Activated naive CD8-positive, alpha-beta T cell (primary cell): ENCODE measurements at regions not wholly inside any gene's neighbourhood (a gene's known extent, or its start where the extent isn't known, plus 50 kb on each side); places are given as distances from the start of the nearest gene placed in this dataset.

Experiments
- H3K27ac Mint-ChIP-seq: one replicate; pipeline ENCODE4 v1.8.0; 2021; ENCODE audit warnings: mixed read lengths
- H3K27me3 Mint-ChIP-seq: one replicate; pipeline ENCODE4 v1.8.0; 2021; ENCODE audit warnings: mixed read lengths
- H3K36me3 Mint-ChIP-seq: one replicate; pipeline ENCODE4 v1.8.0; 2021; ENCODE audit warnings: mixed read lengths
- H3K4me1 Mint-ChIP-seq: one replicate; pipeline ENCODE4 v1.8.0; 2021; ENCODE audit warnings: low read depth, mixed read lengths
- H3K4me3 Mint-ChIP-seq: one replicate; pipeline ENCODE4 v1.8.0; 2021; ENCODE audit warnings: mild to moderate bottlenecking, mixed read lengths
- H3K9me3 Mint-ChIP-seq: one replicate; pipeline ENCODE4 v1.8.0; 2021; ENCODE audit warnings: low read depth, mixed read lengths

- Mint-ChIP-seq H3K27ac (no peak overlapping the region), H3K4me1 (no peaks in the 10 kb centered on the region), H3K27me3 (no peaks in the 10 kb centered on the region), H3K4me3 (no peak overlapping the region), H3K9me3 (no peaks in the 10 kb centered on the region), H3K36me3 (no peaks in the 10 kb centered on the region)
Observed at GRCh38 chr15:25189551-25189950, 234.8 kb downstream of the SNRPN start.

- H3K9me3 Mint-ChIP-seq, result no peaks in the 10 kb centered on the region
- no peaks in the 10 kb centered on the region for H3K36me3 Mint-ChIP-seq
Observed at GRCh38 chr15:25192651-25193050, 237.9 kb downstream of the SNRPN start.

GRCh38 chr15:25207369-25207768 lies 231.5 kb downstream of the UBE3A start:
- H3K27ac Mint-ChIP-seq, result no peak overlapping the region
- no peaks in the 10 kb centered on the region for H3K27me3 Mint-ChIP-seq
- H3K4me3 Mint-ChIP-seq, result no peak overlapping the region
- H3K4me1 Mint-ChIP-seq, result no peaks in the 10 kb centered on the region
- H3K9me3 Mint-ChIP-seq, result no peaks in the 10 kb centered on the region
- H3K36me3 Mint-ChIP-seq, result no peaks in the 10 kb centered on the region

More at GRCh38 chr15:25192651-25193050, 237.9 kb downstream of the SNRPN start:
- Mint-ChIP-seq H3K27ac (no peak overlapping the region), H3K27me3 (no peaks in the 10 kb centered on the region), H3K4me1 (no peaks in the 10 kb centered on the region), H3K4me3 (no peak overlapping the region)

GRCh38 chr15:25208735-25209134 lies 230.1 kb downstream of the UBE3A start:
- Mint-ChIP-seq H3K27me3 (no peaks in the 10 kb centered on the region), H3K36me3 (no peaks in the 10 kb centered on the region), H3K4me3 (no peak overlapping the region), H3K9me3 (no peaks in the 10 kb centered on the region), H3K4me1 (no peaks in the 10 kb centered on the region), H3K27ac (no peak overlapping the region)

- Mint-ChIP-seq H3K27me3 (no peaks in the 10 kb centered on the region), H3K4me3 (no peak overlapping the region), H3K9me3 (no peaks in the 10 kb centered on the region), H3K36me3 (no peaks in the 10 kb centered on the region), H3K4me1 (no peaks in the 10 kb centered on the region), H3K27ac (no peak overlapping the region)
Observed at GRCh38 chr15:25220834-25221233, 218.0 kb downstream of the UBE3A start.

GRCh38 chr15:25224396-25224795 lies 214.4 kb downstream of the UBE3A start:
- H3K27me3 Mint-ChIP-seq, result no peaks in the 10 kb centered on the region
- H3K9me3 Mint-ChIP-seq, result no peaks in the 10 kb centered on the region
- H3K36me3 Mint-ChIP-seq, result no peaks in the 10 kb centered on the region
- H3K27ac Mint-ChIP-seq, result no peak overlapping the region
- H3K4me1 Mint-ChIP-seq, result no peaks in the 10 kb centered on the region
- no peak overlapping the region for H3K4me3 Mint-ChIP-seq

GRCh38 chr15:25226360-25226759 lies 212.5 kb downstream of the UBE3A start:
- Mint-ChIP-seq H3K4me3 (no peak overlapping the region), H3K4me1 (no peaks in the 10 kb centered on the region), H3K36me3 (no peaks in the 10 kb centered on the region), H3K27ac (no peak overlapping the region), H3K9me3 (no peaks in the 10 kb centered on the region), H3K27me3 (no peaks in the 10 kb centered on the region)

- Mint-ChIP-seq H3K9me3 (no peaks in the 10 kb centered on the region), H3K27ac (no peak overlapping the region), H3K4me1 (no peaks in the 10 kb centered on the region), H3K36me3 (no peaks in the 10 kb centered on the region), H3K27me3 (no peaks in the 10 kb centered on the region), H3K4me3 (no peak overlapping the region)
Observed at GRCh38 chr15:25228261-25228660, 210.6 kb downstream of the UBE3A start.

- H3K9me3 Mint-ChIP-seq, result no peaks in the 10 kb centered on the region
- no peak overlapping the region for H3K27ac Mint-ChIP-seq
- no peaks in the 10 kb centered on the region for H3K36me3 Mint-ChIP-seq
- no peaks in the 10 kb centered on the region for H3K4me1 Mint-ChIP-seq
- no peaks in the 10 kb centered on the region for H3K27me3 Mint-ChIP-seq
- no peak overlapping the region for H3K4me3 Mint-ChIP-seq
Observed at GRCh38 chr15:25230442-25230841, 208.4 kb downstream of the UBE3A start.

GRCh38 chr15:25233766-25234350 lies 205.0 kb downstream of the UBE3A start:
- Mint-ChIP-seq H3K27me3 (no peaks in the 10 kb centered on the region), H3K4me3 (no peak overlapping the region), H3K36me3 (no peaks in the 10 kb centered on the region), H3K9me3 (no peaks in the 10 kb centered on the region), H3K27ac (no peak overlapping the region), H3K4me1 (no peaks in the 10 kb centered on the region)

- no peaks in the 10 kb centered on the region for H3K4me1 Mint-ChIP-seq
- no peak overlapping the region for H3K4me3 Mint-ChIP-seq
- no peak overlapping the region for H3K27ac Mint-ChIP-seq
- no peaks in the 10 kb centered on the region for H3K9me3 Mint-ChIP-seq
- no peaks in the 10 kb centered on the region for H3K27me3 Mint-ChIP-seq
- H3K36me3 Mint-ChIP-seq, result no peaks in the 10 kb centered on the region
Observed at GRCh38 chr15:25234831-25235230, 204.0 kb downstream of the UBE3A start.

GRCh38 chr15:25235391-25235790 lies 203.4 kb downstream of the UBE3A start:
- H3K27ac Mint-ChIP-seq, result no peak overlapping the region
- no peaks in the 10 kb centered on the region for H3K27me3 Mint-ChIP-seq
- H3K9me3 Mint-ChIP-seq, result no peaks in the 10 kb centered on the region
- no peaks in the 10 kb centered on the region for H3K36me3 Mint-ChIP-seq
- no peaks in the 10 kb centered on the region for H3K4me1 Mint-ChIP-seq
- H3K4me3 Mint-ChIP-seq, result no peak overlapping the region

- Mint-ChIP-seq H3K27ac (no peak overlapping the region), H3K27me3 (no peaks in the 10 kb centered on the region), H3K9me3 (no peaks in the 10 kb centered on the region), H3K36me3 (no peaks in the 10 kb centered on the region), H3K4me1 (no peaks in the 10 kb centered on the region), H3K4me3 (no peak overlapping the region)
Observed at GRCh38 chr15:25236143-25236860, 202.5 kb downstream of the UBE3A start.

- Mint-ChIP-seq H3K36me3 (no peaks in the 10 kb centered on the region), H3K4me3 (no peak overlapping the region), H3K4me1 (no peaks in the 10 kb centered on the region), H3K9me3 (no peaks in the 10 kb centered on the region), H3K27me3 (no peaks in the 10 kb centered on the region), H3K27ac (no peak overlapping the region)
Observed at GRCh38 chr15:25236861-25237155, 202.0 kb downstream of the UBE3A start.

GRCh38 chr15:25237291-25237978 lies 201.4 kb downstream of the UBE3A start:
- no peaks in the 10 kb centered on the region for H3K27me3 Mint-ChIP-seq
- no peaks in the 10 kb centered on the region for H3K4me1 Mint-ChIP-seq
- H3K9me3 Mint-ChIP-seq, result no peaks in the 10 kb centered on the region
- H3K27ac Mint-ChIP-seq, result no peak overlapping the region
- H3K36me3 Mint-ChIP-seq, result no peaks in the 10 kb centered on the region
- no peak overlapping the region for H3K4me3 Mint-ChIP-seq

- H3K9me3 Mint-ChIP-seq, result no peaks in the 10 kb centered on the region
- no peak overlapping the region for H3K27ac Mint-ChIP-seq
- no peak overlapping the region for H3K4me3 Mint-ChIP-seq
Observed at GRCh38 chr15:25238126-25238525, 200.7 kb downstream of the UBE3A start.

More at GRCh38 chr15:25238126-25238525, 200.7 kb downstream of the UBE3A start:
- Mint-ChIP-seq H3K36me3 (no peaks in the 10 kb centered on the region), H3K4me1 (no peaks in the 10 kb centered on the region), H3K27me3 (no peaks in the 10 kb centered on the region)
